Breast epithelium (tissue), 3 donors: ENCODE measurements at regions not wholly inside any gene's neighbourhood (a gene's known extent, or its start where the extent isn't known, plus 50 kb on each side); places are given as distances from the start of the nearest gene placed in this dataset.

ENCODE experiments used
- POLR2A ChIP-seq: fragments of 450-650 bp; IDR thresholded peaks from one replicate; pipeline ENCODE4 v1.6.1; 2016; ENCODE audit warnings: antibody characterized with exemption, mild to moderate bottlenecking, moderate library complexity
- POLR2AphosphoS5 ChIP-seq, 3 donors: sonication (generic); formaldehyde crosslinking; IDR thresholded peaks; one replicate each; pipeline ENCODE4 v1.6.1; 2017; ENCODE audit warnings: antibody characterized with exemption in 3 of 3
- TF ChIP-seq, protein P1 (sequence below), 3 donors: fragments of 450-650 bp; IDR thresholded peaks; one replicate each; pipeline ENCODE4 v1.5.1; 2016 to 2017; ENCODE audit warnings: antibody characterized with exemption in 3 of 3, mild to moderate bottlenecking in 3 of 3, moderate library complexity in 3 of 3

DNA sequence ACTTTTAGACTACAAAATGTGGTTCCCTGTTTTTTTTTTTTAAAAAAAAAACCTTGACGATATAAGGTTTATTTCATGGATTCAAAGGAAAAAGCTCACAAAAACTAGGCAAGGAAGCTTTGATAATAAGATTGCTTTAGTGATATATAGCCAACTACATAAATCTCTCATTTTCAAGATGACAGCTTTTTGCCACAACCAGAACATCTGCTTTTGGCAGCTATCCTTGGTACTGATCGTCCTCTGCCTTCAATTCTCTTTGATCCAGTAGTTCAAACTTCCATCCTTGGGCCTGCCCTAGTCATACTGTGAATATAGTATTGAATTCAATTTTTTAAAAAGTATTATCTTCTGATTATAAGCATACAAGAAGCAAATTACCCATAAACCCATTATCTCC, 72.9 kb upstream of the CD53 start:
- TF ChIP-seq, protein P1, sequence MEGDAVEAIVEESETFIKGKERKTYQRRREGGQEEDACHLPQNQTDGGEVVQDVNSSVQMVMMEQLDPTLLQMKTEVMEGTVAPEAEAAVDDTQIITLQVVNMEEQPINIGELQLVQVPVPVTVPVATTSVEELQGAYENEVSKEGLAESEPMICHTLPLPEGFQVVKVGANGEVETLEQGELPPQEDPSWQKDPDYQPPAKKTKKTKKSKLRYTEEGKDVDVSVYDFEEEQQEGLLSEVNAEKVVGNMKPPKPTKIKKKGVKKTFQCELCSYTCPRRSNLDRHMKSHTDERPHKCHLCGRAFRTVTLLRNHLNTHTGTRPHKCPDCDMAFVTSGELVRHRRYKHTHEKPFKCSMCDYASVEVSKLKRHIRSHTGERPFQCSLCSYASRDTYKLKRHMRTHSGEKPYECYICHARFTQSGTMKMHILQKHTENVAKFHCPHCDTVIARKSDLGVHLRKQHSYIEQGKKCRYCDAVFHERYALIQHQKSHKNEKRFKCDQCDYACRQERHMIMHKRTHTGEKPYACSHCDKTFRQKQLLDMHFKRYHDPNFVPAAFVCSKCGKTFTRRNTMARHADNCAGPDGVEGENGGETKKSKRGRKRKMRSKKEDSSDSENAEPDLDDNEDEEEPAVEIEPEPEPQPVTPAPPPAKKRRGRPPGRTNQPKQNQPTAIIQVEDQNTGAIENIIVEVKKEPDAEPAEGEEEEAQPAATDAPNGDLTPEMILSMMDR (IDR thresholded peaks at IDR 0.05), result no peak
- TF ChIP-seq POLR2A, result no peak
- TF ChIP-seq POLR2AphosphoS5 (IDR thresholded peaks at IDR 0.05), result no peak
